Gastroesophageal sphincter (tissue), 3 donors: ENCODE measurements at regions not wholly inside any gene's neighbourhood (a gene's known extent, or its start where the extent isn't known, plus 50 kb on each side); places are given as distances from the start of the nearest gene placed in this dataset.

ENCODE experiments used
- EP300 ChIP-seq: sonication (generic); formaldehyde crosslinking; IDR thresholded peaks from one replicate; pipeline ENCODE4 v1.6.1; 2017; ENCODE audit warnings: antibody characterized with exemption, mild to moderate bottlenecking
- TF ChIP-seq, protein P1 (sequence below), 4 experiments: fragments of 200-600 bp in 2 of 4; fragments of 450-650 bp in 2 of 4; sonication (generic) in 1 of 4; IDR thresholded peaks; one replicate each; pipeline ENCODE4 v1.5.1; 2017 to 2019; ENCODE audit warnings: antibody characterized with exemption in 4 of 4, mild to moderate bottlenecking in 2 of 4, moderate library complexity in 2 of 4

DNA sequence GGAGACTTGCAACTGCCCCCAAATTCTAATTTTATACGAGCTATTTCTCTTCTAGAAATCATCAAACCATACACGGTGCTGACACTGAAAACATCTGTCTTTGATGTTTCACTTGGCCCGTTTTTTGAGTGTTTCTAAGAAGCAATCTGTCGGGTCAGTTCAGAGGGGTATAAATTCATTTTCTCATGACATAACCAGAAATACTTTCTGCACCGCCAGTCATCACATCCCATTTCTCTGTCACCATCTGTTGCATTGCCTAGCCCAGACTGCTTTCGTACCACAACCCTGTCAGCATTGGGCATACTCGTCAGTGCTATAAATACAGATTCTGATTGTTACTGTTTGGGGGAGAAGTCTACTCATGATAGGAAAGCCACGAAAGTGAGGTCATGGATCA is 63.1 kb upstream of the CCDC90B start:
- TF ChIP-seq, protein P1, sequence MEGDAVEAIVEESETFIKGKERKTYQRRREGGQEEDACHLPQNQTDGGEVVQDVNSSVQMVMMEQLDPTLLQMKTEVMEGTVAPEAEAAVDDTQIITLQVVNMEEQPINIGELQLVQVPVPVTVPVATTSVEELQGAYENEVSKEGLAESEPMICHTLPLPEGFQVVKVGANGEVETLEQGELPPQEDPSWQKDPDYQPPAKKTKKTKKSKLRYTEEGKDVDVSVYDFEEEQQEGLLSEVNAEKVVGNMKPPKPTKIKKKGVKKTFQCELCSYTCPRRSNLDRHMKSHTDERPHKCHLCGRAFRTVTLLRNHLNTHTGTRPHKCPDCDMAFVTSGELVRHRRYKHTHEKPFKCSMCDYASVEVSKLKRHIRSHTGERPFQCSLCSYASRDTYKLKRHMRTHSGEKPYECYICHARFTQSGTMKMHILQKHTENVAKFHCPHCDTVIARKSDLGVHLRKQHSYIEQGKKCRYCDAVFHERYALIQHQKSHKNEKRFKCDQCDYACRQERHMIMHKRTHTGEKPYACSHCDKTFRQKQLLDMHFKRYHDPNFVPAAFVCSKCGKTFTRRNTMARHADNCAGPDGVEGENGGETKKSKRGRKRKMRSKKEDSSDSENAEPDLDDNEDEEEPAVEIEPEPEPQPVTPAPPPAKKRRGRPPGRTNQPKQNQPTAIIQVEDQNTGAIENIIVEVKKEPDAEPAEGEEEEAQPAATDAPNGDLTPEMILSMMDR (IDR thresholded peaks at IDR 0.05) = no peak
- no peak for TF ChIP-seq EP300
